A673 (cell line): ENCODE measurements at regions not wholly inside any gene's neighbourhood (a gene's known extent, or its start where the extent isn't known, plus 50 kb on each side); places are given as distances from the start of the nearest gene placed in this dataset.

ENCODE experiments used
- CTCF ChIP-seq: fragments of 300-800, 200-600 bp; sonication (generic); conservative IDR thresholded peaks from 2 replicates; pipeline ENCODE4 v1.5.1; 2017; ENCODE audit warnings: low read depth, mild to moderate bottlenecking, antibody characterized with exemption, low read length, moderate library complexity, mixed read lengths
- EZH2 ChIP-seq: fragments of 200-600 bp; sonication (generic); IDR thresholded peaks from 2 replicates; pipeline ENCODE4 v1.6.1; 2017; ENCODE audit warnings: borderline replicate concordance, low read depth, mild to moderate bottlenecking, mixed read lengths, antibody characterized with exemption, low read length; ENCODE audit not compliant: poor library complexity, severe bottlenecking

DNA sequence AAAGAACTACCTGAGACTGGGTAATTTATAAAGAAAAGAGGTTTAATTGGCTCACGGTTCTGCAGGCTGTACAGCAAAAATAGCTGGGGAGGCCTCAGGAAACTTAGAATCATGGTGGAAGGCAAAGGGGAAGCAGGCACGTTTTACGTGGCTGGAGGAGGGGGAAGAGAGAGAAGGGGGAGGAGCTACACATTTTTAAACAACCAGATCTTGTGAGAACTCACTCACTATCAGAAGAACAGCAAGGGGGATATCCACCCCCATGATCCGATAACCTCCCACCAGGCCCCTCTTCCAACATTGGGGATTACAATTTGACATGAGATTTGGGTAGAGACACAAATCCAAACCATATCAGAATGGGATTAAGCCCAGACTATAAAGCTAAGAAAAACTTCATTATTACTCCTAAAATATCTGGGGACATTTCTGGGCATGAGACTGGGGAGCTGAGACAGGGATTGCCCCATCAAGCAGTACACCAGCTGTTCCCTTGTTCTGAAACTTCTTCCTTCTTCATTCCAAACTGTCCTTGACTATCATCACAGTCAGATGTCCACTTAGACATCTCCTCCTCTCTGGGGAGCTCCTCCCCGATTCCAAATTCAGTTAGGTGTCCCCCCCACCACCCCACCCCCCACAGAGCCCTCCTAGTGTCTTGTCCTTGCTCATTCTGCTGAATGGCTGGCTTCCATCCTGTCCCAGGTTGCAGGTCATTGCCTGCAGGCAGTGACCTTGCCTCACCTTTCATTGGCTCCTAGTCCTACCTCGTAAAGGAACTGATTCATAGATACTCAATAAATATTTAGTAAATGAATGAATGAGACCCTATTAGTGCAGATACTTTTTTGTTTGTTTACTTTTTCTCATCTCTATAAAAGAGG is 132.6 kb downstream of the EVX1 start:
- TF ChIP-seq CTCF (no peak), EZH2 (no peak)
